ENCODE measurements at regions not wholly inside any gene's neighbourhood (a gene's known extent, or its start where the extent isn't known, plus 50 kb on each side); places are given as distances from the start of the nearest gene placed in this dataset.
"Not testable (repeated sequence)": the region's sequence is repeated elsewhere in the genome, so short reads cannot be mapped to it uniquely, and the experiment has no call there.

DNA sequence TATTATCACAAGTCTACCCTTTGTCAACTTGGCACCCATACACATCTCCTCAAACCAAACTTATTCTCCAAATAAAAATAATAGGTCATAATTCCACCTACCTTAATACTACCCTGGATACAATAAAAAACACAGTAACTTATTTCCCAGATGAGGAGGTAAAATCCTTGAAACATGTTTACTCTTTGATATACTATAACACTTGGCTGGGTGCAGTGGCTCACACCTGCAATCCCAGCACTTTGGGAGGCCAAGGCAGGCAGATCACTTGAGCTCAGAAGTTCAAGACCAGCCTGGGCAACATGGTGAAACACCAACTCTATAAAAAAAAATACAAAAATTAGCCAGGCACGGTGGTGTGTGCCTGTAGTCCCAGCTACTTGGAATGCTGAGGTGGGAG is 54.4 kb upstream of the PRSS3 start:
- DNase-seq, result not testable (repeated sequence)

GRCh38 chr9:33742051-33742450 is 53.3 kb upstream of the PRSS3 start:
- DNase-seq, result no peak

DNA sequence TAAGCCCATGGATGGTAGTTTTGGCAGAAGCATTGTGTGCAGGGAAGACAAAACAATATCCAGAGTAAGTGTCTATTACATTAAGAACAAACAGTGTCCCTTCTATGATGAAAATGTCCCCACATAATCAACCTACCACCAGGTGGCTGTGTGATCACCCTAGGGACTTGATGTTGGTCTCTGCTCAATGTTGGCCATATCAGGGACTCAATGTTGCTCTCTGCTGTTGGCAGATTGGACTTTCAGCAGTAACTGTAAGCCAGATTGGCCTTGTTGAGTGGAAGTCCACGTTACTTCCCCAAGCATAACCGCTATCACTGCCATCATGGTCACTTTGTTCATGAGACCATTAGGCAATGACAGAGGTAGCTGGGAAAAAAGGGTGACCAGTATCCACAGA is 52.8 kb upstream of the PRSS3 start:
- no peak for DNase-seq
